ENCODE measurements at regions not wholly inside any gene's neighbourhood (a gene's known extent, or its start where the extent isn't known, plus 50 kb on each side); places are given as distances from the start of the nearest gene placed in this dataset.

GRCh38 chrX:40843643-40844042 lies 108.3 kb upstream of the MED14 start:
- Histone ChIP-seq H4K20me1 (replicated peaks in 1 of 2; ENCODE audit: control insufficient read depth in 1 of 2, insufficient read depth in 2 of 2, low read length in 2 of 2) (no peaks in the 10 kb centered on the region), H3K56ac (replicated peaks; ENCODE audit: insufficient read length, low read depth, low read length) (no peak overlapping the region), H3K9me3 (ENCODE audit: insufficient read depth in 2 of 2, low read depth in 1 of 2, low read length in 1 of 2) (peaks cover 23 to 34% of the 10 kb centered on the region in 2 experiments), H3K9ac (replicated peaks in 1 of 4; ENCODE audit: extremely low read depth in 1 of 4, low read depth in 3 of 4, low read length in 3 of 4) (no peak overlapping the region), H3K18ac (ENCODE audit: extremely low read depth, low read length) (no peak overlapping the region), H2AFZ (ENCODE audit: low read length) (no peak overlapping the region), H3K27me3 (replicated peaks in 1 of 4; ENCODE audit: control insufficient read depth in 3 of 4, extremely low read depth in 1 of 4, insufficient read depth in 3 of 4, low read length in 3 of 4) (no peaks in the 10 kb centered on the region), H2BK5ac (ENCODE audit: low read depth, low read length) (peak overlapping the region; percentile 3; the same call in 1 of the 2 replicates), H2AK5ac (ENCODE audit: low read depth, low read length) (peak overlapping the region; percentile 88; the same call in 1 of the 2 replicates), H3K79me2 (ENCODE audit: control insufficient read depth in 1 of 2, insufficient read depth in 2 of 2, low read length in 2 of 2) (no peaks in the 10 kb centered on the region), H3K23me2 (ENCODE audit: low read depth, low read length) (no peaks in the 10 kb centered on the region), H4K8ac (ENCODE audit: extremely low read depth, insufficient read depth, low read length) (no peak overlapping the region), H3K14ac (ENCODE audit: insufficient read length) (no peak overlapping the region), H3K4me2 (ENCODE audit: insufficient read depth in 1 of 2, low read depth in 2 of 2, low read length in 2 of 2) (no peak overlapping the region), H3K27ac (ENCODE audit: low read depth, low read length) (no peak overlapping the region; the same call in 1 of the 2 replicates), H3K4me3 (ENCODE audit: extremely low read depth in 1 of 4, insufficient read depth in 2 of 4, low read depth in 3 of 4, low read length in 4 of 4) (no peak overlapping the region; a peak in 1 of 8 replicates), H2BK20ac (ENCODE audit: low read length) (peak overlapping the region; percentile 75; the same call in 1 of the 2 replicates), H3K23ac (ENCODE audit: insufficient read length) (no peak overlapping the region), H4K91ac (replicated peaks; ENCODE audit: insufficient read length, low read length) (no peak overlapping the region), H2BK12ac (ENCODE audit: low read depth, low read length) (no peak overlapping the region), H3K4me1 (replicated peaks in 1 of 4; ENCODE audit: control insufficient read depth in 3 of 4, insufficient read depth in 4 of 4, low read length in 3 of 4) (peaks cover 0 to 16% (median 10%) of the 10 kb centered on the region in 4 experiments; a peak in 4 of 7 replicates), H3K36me3 (ENCODE audit: control insufficient read depth in 2 of 4, insufficient read depth in 4 of 4, low read length in 3 of 4) (peaks cover 2 to 12% (median 3%) of the 10 kb centered on the region in 4 experiments; a peak in 4 of 8 replicates), H2BK15ac (ENCODE audit: low read length) (no peak overlapping the region), H4K5ac (ENCODE audit: insufficient read length, low read depth, low read length) (no peak overlapping the region), H2BK120ac (replicated peaks; ENCODE audit: low read depth, low read length) (peak overlapping the region; percentile 13), H3K79me1 (ENCODE audit: low read depth, low read length) (no peaks in the 10 kb centered on the region), H3K4ac (replicated peaks; ENCODE audit: insufficient read length, low read depth, low read length) (no peak overlapping the region)
- FAIRE-seq (no peak), DNase-seq (ENCODE audit: low read depth in 1 of 2, low spot score in 2 of 2) (no peak)
- POLR2A ChIA-PET (ENCODE audit: partially characterized antibody) = interaction anchor here (1.3 to 1.6 kb wide), 2 partner anchors 9 to 182 kb away, joined by 3 read pairs; no protein-coding TSS in a partner anchor
- WGBS, 2 experiments (ENCODE audit: extremely low coverage in 1 of 2, insufficient coverage in 1 of 2, insufficient read length in 1 of 2, insufficient replicate concordance in 2 of 2, low coverage in 1 of 2, low lambda C conversion rate in 2 of 2, missing lambda C conversion rate in 1 of 2) = 59% methylated on average over 2 of the region's 2 CpGs; no CpG with 5 or more reads in 1 of the 2 experiments
- TF ChIP-seq NANOG (IDR thresholded peaks at IDR 0.05; ENCODE audit: insufficient read depth, low read depth, low read length, poor library complexity, severe bottlenecking) = no peak
- no peak for TF ChIP-seq TEAD4 (IDR thresholded peaks at IDR 0.05; ENCODE audit: low read depth, low read length)
- TF ChIP-seq CHD2 (IDR thresholded peaks at IDR 0.05; ENCODE audit: low read length) = no peak
- TF ChIP-seq CREB1 (IDR thresholded peaks at IDR 0.05) = no peak
- TF ChIP-seq PHF8 (conservative IDR thresholded peaks at IDR 0.05; ENCODE audit: low read depth, low read length) = no peak
- TF ChIP-seq USF2 (IDR thresholded peaks at IDR 0.05; ENCODE audit: low read length) = no peak
- no peak for TF ChIP-seq KDM4A (IDR thresholded peaks at IDR 0.05; ENCODE audit: low read depth, low read length, severe bottlenecking)
- TF ChIP-seq BCL11A (IDR thresholded peaks at IDR 0.05; ENCODE audit: low read depth in 2 of 2, low read length in 2 of 2) = no peak
- no peak for TF ChIP-seq ZNF274 (IDR thresholded peaks at IDR 0.05; ENCODE audit: borderline replicate concordance, extremely low read depth, low read length)
- no peak for TF ChIP-seq CHD1 (IDR thresholded peaks at IDR 0.05; ENCODE audit: low read depth, low read length)
- no peak for TF ChIP-seq EP300 (IDR thresholded peaks at IDR 0.05; ENCODE audit: borderline replicate concordance in 1 of 2, low read depth in 2 of 2, low read length in 2 of 2)
- CTCF ChIA-PET (ENCODE audit: partially characterized antibody) = interaction anchor here (1.0 kb wide), 1 partner anchor 13 kb away, joined by 3 read pairs; no protein-coding TSS in a partner anchor

All from H1 (cell line).